Panc1 (cell line): ENCODE measurements at regions not wholly inside any gene's neighbourhood (a gene's known extent, or its start where the extent isn't known, plus 50 kb on each side); places are given as distances from the start of the nearest gene placed in this dataset.

Source experiments
- ATAC-seq: fragments of 200-7000 bp; cut with Tn5 transposase; 2 replicates; pipeline ENCODE4 v1.9.1; 2020; ENCODE audit warnings: mild to moderate bottlenecking, moderate library complexity
- BruUV-seq: library from RNA; stranded (reverse); fragments of 400-500 nt; replicated peaks from 2 replicates; lab custom pipeline; 2021; lab: Mats Ljungman, UMichigan
- CTCF ChIA-PET: fragments of 300-600 bp; sonication (Branson Sonifier 250); formaldehyde crosslinking; loops from one replicate; lab custom pipeline; 2022; ENCODE audit warnings: antibody characterized with exemption; lab: Charles Lee
- POLR2A ChIA-PET: fragments of 300-600 bp; sonication (Branson Sonifier 250); formaldehyde crosslinking; loops from one replicate; lab custom pipeline; 2022; ENCODE audit warnings: antibody characterized with exemption; lab: Charles Lee
- DNase-seq: peaks from one replicate; pipeline ENCODE4 v3.0.0-alpha.2; 2010; ENCODE audit warnings: low read depth, low spot score
- H3K27ac ChIP-seq: 2 replicates; pipeline ENCODE4 v1.5.1; 2011; ENCODE audit warnings: mild to moderate bottlenecking, low read length, inconsistent platforms
- H3K27me3 ChIP-seq: fragments of 200-500 bp; sonication (Bioruptor generic); 2 replicates; pipeline ENCODE4 v1.6.0; 2014; ENCODE audit warnings: low read length, inconsistent platforms; ENCODE audit not compliant: control insufficient read depth, insufficient read depth
- H3K36me3 ChIP-seq: fragments of 200-500 bp; sonication (Bioruptor generic); 2 replicates; pipeline ENCODE4 v1.5.1; 2014; ENCODE audit warnings: inconsistent platforms, mild to moderate bottlenecking, low read length, moderate library complexity; ENCODE audit not compliant: control insufficient read depth, insufficient read depth
- H3K4me1 ChIP-seq: 2 replicates; pipeline ENCODE4 v1.5.1; 2011; ENCODE audit warnings: inconsistent platforms, mild to moderate bottlenecking, low read length, moderate library complexity; ENCODE audit not compliant: control insufficient read depth, insufficient read depth
- H3K4me3 ChIP-seq, 2 experiments: 2 replicates each; pipeline ENCODE4 v1.5.1; 2011 to 2012; ENCODE audit warnings: low read depth in 2 of 2, low read length in 2 of 2, mild to moderate bottlenecking in 2 of 2, inconsistent platforms in 1 of 2, moderate library complexity in 1 of 2
- H3K9me3 ChIP-seq: fragments of 200-500 bp; sonication (Bioruptor generic); 2 replicates; pipeline ENCODE4 v1.5.1; 2014; ENCODE audit warnings: low read depth, mild to moderate bottlenecking, inconsistent platforms, low read length, moderate library complexity; ENCODE audit not compliant: control insufficient read depth, insufficient read depth
- CTCF ChIP-seq: fragments of 450-650 bp; IDR thresholded peaks from 2 replicates; pipeline ENCODE4 v1.5.1; 2017; ENCODE audit warnings: mild to moderate bottlenecking
- POLR2AphosphoS5 ChIP-seq: IDR thresholded peaks from 2 replicates; pipeline ENCODE4 v1.6.1; 2012; ENCODE audit warnings: mild to moderate bottlenecking, low read depth, low read length, moderate library complexity
- REST ChIP-seq, 2 experiments: IDR thresholded peaks; 2 replicates each; pipeline ENCODE4 v1.6.1; 2011 to 2012; ENCODE audit warnings: low read depth in 2 of 2, control low read depth in 1 of 2, low read length in 1 of 2, mild to moderate bottlenecking in 1 of 2, moderate library complexity in 1 of 2; ENCODE audit not compliant: insufficient read depth in 1 of 2
- SIN3A ChIP-seq: IDR thresholded peaks from 2 replicates; pipeline ENCODE4 v1.6.1; 2012; ENCODE audit warnings: low read depth, mild to moderate bottlenecking, low read length, moderate library complexity, borderline replicate concordance; ENCODE audit not compliant: insufficient read depth
- TCF7L2 ChIP-seq: IDR thresholded peaks from 2 replicates; pipeline ENCODE4 v1.6.1; 2011; ENCODE audit warnings: mild to moderate bottlenecking, low read depth, low read length, inconsistent platforms
- in situ Hi-C: cut with HindIII; loops from 2 replicates; pipeline ENCODE4 v1.10.0; 2016; ENCODE audit warnings: low sequenced_read_pairs, low pct_unique_long_range_greater_than_20kb
- intact Hi-C: fragments of 100-400 bp; cut with micrococcal nuclease; formaldehyde crosslinking; loops from one replicate; pipeline ENCODE4 v1.10.0; 2022; ENCODE audit not compliant: unreplicated experiment

- DNase-seq (no peak), ATAC-seq (no peak)
- peaks cover 3% of the 10 kb centered on the region; the same call in 1 of the 2 replicates for H3K27me3 ChIP-seq
- H3K4me1 ChIP-seq, result no peaks in the 10 kb centered on the region
- H3K27ac ChIP-seq, result no peak overlapping the region
- ChIA-PET CTCF (no interaction called here), POLR2A (no interaction called here)
- H3K4me3 ChIP-seq, result no peak overlapping the region
- H3K9me3 ChIP-seq, result no peaks in the 10 kb centered on the region
- intact Hi-C loops, result no loop called here
- TF ChIP-seq TCF7L2, result no peak
- no peak for TF ChIP-seq REST (IDR thresholded peaks at IDR 0.05; ENCODE audit: insufficient read depth in 1 of 2, low read depth in 2 of 2, low read length in 1 of 2)
- no peak for TF ChIP-seq CTCF
- no peak for TF ChIP-seq SIN3A
- no peak for TF ChIP-seq POLR2AphosphoS5
- no peaks in the 10 kb centered on the region for H3K36me3 ChIP-seq
- BruUV-seq, result no TSS peak
- in situ Hi-C loops, result no loop called here
These were observed 259.2 kb downstream of the NDUFA10 start for GRCh38 chr2:239765911-239766310.

- no peak overlapping the region for H3K27ac ChIP-seq
- no peaks in the 10 kb centered on the region for H3K36me3 ChIP-seq
- no peak for TF ChIP-seq CTCF
- no peak for TF ChIP-seq SIN3A
- TF ChIP-seq POLR2AphosphoS5, result no peak
- TF ChIP-seq TCF7L2, result no peak
- no peak for TF ChIP-seq REST (IDR thresholded peaks at IDR 0.05; ENCODE audit: insufficient read depth in 1 of 2, low read depth in 2 of 2, low read length in 1 of 2)
- CTCF ChIA-PET, result no interaction called here
- BruUV-seq, result no TSS peak
- POLR2A ChIA-PET, result no interaction called here
- H3K9me3 ChIP-seq, result no peaks in the 10 kb centered on the region
- no peak for DNase-seq
- intact Hi-C loops, result no loop called here
- no peaks in the 10 kb centered on the region for H3K4me1 ChIP-seq
- no peak for ATAC-seq
- H3K27me3 ChIP-seq, result peaks cover 4% of the 10 kb centered on the region; the same call in 1 of the 2 replicates
- in situ Hi-C loops, result no loop called here
- no peak overlapping the region for H3K4me3 ChIP-seq
These were observed 259.9 kb downstream of the NDUFA10 start for GRCh38 chr2:239765076-239765845.
